ENCODE measurements at regions not wholly inside any gene's neighbourhood (a gene's known extent, or its start where the extent isn't known, plus 50 kb on each side); places are given as distances from the start of the nearest gene placed in this dataset.

GRCh38 chr18:75739682-75740081, 312.2 kb upstream of the SMIM21 start:
- peaks cover 6 to 8% of the 10 kb centered on the region in 2 experiments for H3K9me3 ChIP-seq (ENCODE audit: control insufficient read depth in 1 of 2, insufficient read depth in 1 of 2, low read length in 2 of 2)
- no peaks in the 10 kb centered on the region for H3K9me3 Mint-ChIP-seq
- intact Hi-C loops (cut with DNase I, micrococcal nuclease), result no loop called here
- H3K27ac Mint-ChIP-seq, result no peak overlapping the region
- H3K27me3 Mint-ChIP-seq, result peaks cover 13% of the 10 kb centered on the region
- H3K4me1 ChIP-seq (ENCODE audit: insufficient read depth, low read length), result no peaks in the 10 kb centered on the region
- no peaks in the 10 kb centered on the region for H3K36me3 Mint-ChIP-seq (ENCODE audit: low read depth)
- no peak for ATAC-seq (ENCODE audit: poor library complexity)
- ChIA-PET CTCF (no interaction called here), POLR2A (no interaction called here)
- H3K4me3 Mint-ChIP-seq, result no peak overlapping the region
- no peaks in the 10 kb centered on the region for H3K36me3 ChIP-seq (ENCODE audit: insufficient read depth, low read length)
- no peak for DNase-seq
- no peak overlapping the region for H3K4me3 ChIP-seq (ENCODE audit: low read length)
- H3K27me3 ChIP-seq (ENCODE audit: control insufficient read depth in 1 of 2, insufficient read depth in 2 of 2, low read length in 2 of 2), result no peaks in the 10 kb centered on the region
- no peak overlapping the region for H3K27ac ChIP-seq (ENCODE audit: low read depth in 1 of 2, low read length in 2 of 2)
- no peaks in the 10 kb centered on the region for H3K4me1 Mint-ChIP-seq (ENCODE audit: low read depth)
- TF ChIP-seq, protein P1, sequence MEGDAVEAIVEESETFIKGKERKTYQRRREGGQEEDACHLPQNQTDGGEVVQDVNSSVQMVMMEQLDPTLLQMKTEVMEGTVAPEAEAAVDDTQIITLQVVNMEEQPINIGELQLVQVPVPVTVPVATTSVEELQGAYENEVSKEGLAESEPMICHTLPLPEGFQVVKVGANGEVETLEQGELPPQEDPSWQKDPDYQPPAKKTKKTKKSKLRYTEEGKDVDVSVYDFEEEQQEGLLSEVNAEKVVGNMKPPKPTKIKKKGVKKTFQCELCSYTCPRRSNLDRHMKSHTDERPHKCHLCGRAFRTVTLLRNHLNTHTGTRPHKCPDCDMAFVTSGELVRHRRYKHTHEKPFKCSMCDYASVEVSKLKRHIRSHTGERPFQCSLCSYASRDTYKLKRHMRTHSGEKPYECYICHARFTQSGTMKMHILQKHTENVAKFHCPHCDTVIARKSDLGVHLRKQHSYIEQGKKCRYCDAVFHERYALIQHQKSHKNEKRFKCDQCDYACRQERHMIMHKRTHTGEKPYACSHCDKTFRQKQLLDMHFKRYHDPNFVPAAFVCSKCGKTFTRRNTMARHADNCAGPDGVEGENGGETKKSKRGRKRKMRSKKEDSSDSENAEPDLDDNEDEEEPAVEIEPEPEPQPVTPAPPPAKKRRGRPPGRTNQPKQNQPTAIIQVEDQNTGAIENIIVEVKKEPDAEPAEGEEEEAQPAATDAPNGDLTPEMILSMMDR (IDR thresholded peaks at IDR 0.05), result no peak

DNA sequence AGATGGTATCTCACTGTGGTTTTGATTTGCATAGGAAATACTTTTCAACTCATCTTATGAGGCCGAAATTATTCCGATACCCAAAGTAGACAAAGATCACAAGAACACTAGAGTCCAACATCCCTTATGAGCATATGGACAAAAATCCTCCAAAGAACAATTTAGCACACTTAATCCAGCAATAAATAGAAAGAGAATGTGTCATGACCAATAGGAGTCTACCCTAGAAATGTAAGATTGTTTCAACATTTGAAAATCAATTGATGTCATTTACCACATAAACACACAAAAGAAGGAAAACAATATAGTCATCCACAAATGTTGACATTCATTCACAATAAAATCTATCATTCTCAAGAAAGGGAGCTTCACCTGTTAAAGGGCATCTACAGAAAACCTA, 307.8 kb upstream of the SMIM21 start:
- peaks cover 6 to 8% of the 10 kb centered on the region in 2 experiments for H3K9me3 ChIP-seq (ENCODE audit: control insufficient read depth in 1 of 2, insufficient read depth in 1 of 2, low read length in 2 of 2)
- ChIA-PET POLR2A (no interaction called here), CTCF (no interaction called here)
- Mint-ChIP-seq H3K27ac (no peak overlapping the region), H3K36me3 (ENCODE audit: low read depth) (no peaks in the 10 kb centered on the region), H3K4me1 (ENCODE audit: low read depth) (no peaks in the 10 kb centered on the region), H3K4me3 (no peak overlapping the region), H3K9me3 (no peaks in the 10 kb centered on the region), H3K27me3 (peaks cover 15% of the 10 kb centered on the region)
- H3K27ac ChIP-seq (ENCODE audit: low read depth in 1 of 2, low read length in 2 of 2), result no peak overlapping the region
- no peaks in the 10 kb centered on the region for H3K4me1 ChIP-seq (ENCODE audit: insufficient read depth, low read length)
- intact Hi-C loops (cut with DNase I, micrococcal nuclease), result no loop called here
- no peak for DNase-seq
- ATAC-seq (ENCODE audit: poor library complexity), result no peak
- no peaks in the 10 kb centered on the region for H3K27me3 ChIP-seq (ENCODE audit: control insufficient read depth in 1 of 2, insufficient read depth in 2 of 2, low read length in 2 of 2)
- TF ChIP-seq, protein P1 (IDR thresholded peaks at IDR 0.05), result no peak
- H3K36me3 ChIP-seq (ENCODE audit: insufficient read depth, low read length), result no peaks in the 10 kb centered on the region
- H3K4me3 ChIP-seq (ENCODE audit: low read length), result no peak overlapping the region

DNA sequence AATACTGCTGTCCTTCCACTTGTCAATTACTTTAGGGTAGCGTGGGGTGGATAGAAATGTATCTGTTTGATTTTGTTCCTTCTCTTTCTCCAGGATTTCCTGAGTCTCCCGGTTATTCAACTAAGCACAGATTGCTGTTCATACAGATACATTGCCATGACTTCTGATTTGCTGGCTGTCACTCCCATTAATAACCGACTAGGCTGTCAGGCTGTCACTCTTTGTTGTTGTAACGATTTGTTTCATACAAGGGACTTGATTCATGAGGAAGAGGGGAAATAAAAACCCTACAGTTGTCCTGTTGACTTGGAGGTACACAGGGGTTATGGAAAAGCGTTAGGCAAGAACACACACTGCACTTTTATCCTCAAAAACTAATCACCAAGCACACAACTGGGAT, 302.7 kb upstream of the SMIM21 start:
- H3K27ac Mint-ChIP-seq, result no peak overlapping the region
- H3K4me1 Mint-ChIP-seq (ENCODE audit: low read depth), result no peaks in the 10 kb centered on the region
- intact Hi-C loops (cut with DNase I, micrococcal nuclease), result no loop called here
- CTCF ChIA-PET, result no interaction called here
- H3K27me3 Mint-ChIP-seq, result peaks cover 46% of the 10 kb centered on the region
- ATAC-seq (ENCODE audit: poor library complexity) (no peak), DNase-seq (no peak)
- H3K4me3 Mint-ChIP-seq, result no peak overlapping the region
- no peaks in the 10 kb centered on the region for H3K9me3 Mint-ChIP-seq
- Histone ChIP-seq H3K4me3 (ENCODE audit: low read length) (no peak overlapping the region), H3K27ac (ENCODE audit: low read depth in 1 of 2, low read length in 2 of 2) (no peak overlapping the region), H3K4me1 (ENCODE audit: insufficient read depth, low read length) (no peaks in the 10 kb centered on the region), H3K27me3 (ENCODE audit: control insufficient read depth in 1 of 2, insufficient read depth in 2 of 2, low read length in 2 of 2) (peaks cover 0 to 11% of the 10 kb centered on the region in 2 experiments), H3K36me3 (ENCODE audit: insufficient read depth, low read length) (no peaks in the 10 kb centered on the region), H3K9me3 (ENCODE audit: control insufficient read depth in 1 of 2, insufficient read depth in 1 of 2, low read length in 2 of 2) (no peaks in the 10 kb centered on the region)
- no peaks in the 10 kb centered on the region for H3K36me3 Mint-ChIP-seq (ENCODE audit: low read depth)
- POLR2A ChIA-PET, result no interaction called here
- TF ChIP-seq, protein P1 (IDR thresholded peaks at IDR 0.05), result no peak
